ENCODE measurements at regions not wholly inside any gene's neighbourhood (a gene's known extent, or its start where the extent isn't known, plus 50 kb on each side); places are given as distances from the start of the nearest gene placed in this dataset.

- H3K27ac Mint-ChIP-seq, result no peak overlapping the region
- no peak for ATAC-seq
- peaks cover 9 to 22% (median 20%) of the 10 kb centered on the region in 3 donors for H3K36me3 Mint-ChIP-seq
- no peak overlapping the region for H3K4me3 Mint-ChIP-seq
- POLR2A ChIA-PET, result no interaction called here
- H3K4me1 Mint-ChIP-seq, result peaks cover 0 to 2% (median under 1%) of the 10 kb centered on the region in 4 donors
- peaks cover 0 to 18% (median 2%) of the 10 kb centered on the region in 5 donors for H3K27me3 Mint-ChIP-seq
- no peak for DNase-seq
- H3K9me3 Mint-ChIP-seq, result peaks cover 5 to 36% (median 19%) of the 10 kb centered on the region in 9 donors
These were observed 160.6 kb downstream of the PJA2 start for GRCh38 chr5:109249126-109249525.

- Mint-ChIP-seq H3K4me3 (no peak overlapping the region), H3K27ac (no peak overlapping the region), H3K9me3 (peaks cover 5 to 36% (median 19%) of the 10 kb centered on the region in 9 donors), H3K27me3 (peaks cover 0 to 18% (median 2%) of the 10 kb centered on the region in 5 donors), H3K36me3 (peaks cover 9 to 22% (median 20%) of the 10 kb centered on the region in 3 donors), H3K4me1 (peaks cover 0 to 2% (median under 1%) of the 10 kb centered on the region in 4 donors)
- DNase-seq (no peak), ATAC-seq (no peak)
- POLR2A ChIA-PET, result no interaction called here
These were observed 161.8 kb downstream of the PJA2 start for GRCh38 chr5:109247986-109248385.

- ATAC-seq (no peak), DNase-seq (no peak)
- H3K27ac Mint-ChIP-seq, result no peak overlapping the region
- peaks cover 0 to 18% (median 2%) of the 10 kb centered on the region in 5 donors for H3K27me3 Mint-ChIP-seq
- peaks cover 9 to 22% (median 20%) of the 10 kb centered on the region in 3 donors for H3K36me3 Mint-ChIP-seq
- H3K4me1 Mint-ChIP-seq, result peaks cover 0 to 6% (median 2%) of the 10 kb centered on the region in 4 donors
- H3K9me3 Mint-ChIP-seq, result peaks cover 5 to 36% (median 19%) of the 10 kb centered on the region in 9 donors
- H3K4me3 Mint-ChIP-seq, result no peak overlapping the region
- POLR2A ChIA-PET, result no interaction called here
These were observed 162.8 kb downstream of the PJA2 start for GRCh38 chr5:109246841-109247592.

Measured in naive thymus-derived CD8-positive, alpha-beta T cell (primary cell).